GM12878 (cell line): ENCODE measurements at regions not wholly inside any gene's neighbourhood (a gene's known extent, or its start where the extent isn't known, plus 50 kb on each side); places are given as distances from the start of the nearest gene placed in this dataset.

ENCODE experiments used
- ATAC-seq: fragments of 200-7000 bp; cut with Tn5 transposase; 3 replicates; pipeline ENCODE4 v1.9.1; 2020; ENCODE audit warnings: mild to moderate bottlenecking, moderate library complexity
- BruUV-seq: library from RNA; stranded (reverse); fragments of 400-500 nt; replicated peaks from 2 replicates; lab custom pipeline; 2021; lab: Mats Ljungman, UMichigan
- CTCF ChIA-PET: fragments of 300-600 bp; sonication (Branson Sonifier 250); formaldehyde crosslinking; extraction: SDS; loops from one replicate; lab custom pipeline; 2021; ENCODE audit warnings: inconsistent platforms; lab: Yijun Ruan, JAX
- POLR2A ChIA-PET: fragments of 350-600 bp; formaldehyde crosslinking; extraction: SDS; loops from one replicate; lab custom pipeline; 2021; ENCODE audit warnings: inconsistent platforms; lab: Charles Lee
- RAD21 ChIA-PET: fragments of 300-600 bp; sonication (Branson Sonifier 250); formaldehyde crosslinking; loops from one replicate; lab custom pipeline; 2023; ENCODE audit warnings: antibody characterized with exemption; ENCODE audit not compliant: unreplicated experiment; lab: Charles Lee
- SMC1A ChIA-PET: fragments of 300-600 bp; sonication (Branson Sonifier 250); formaldehyde crosslinking; loops from one replicate; lab custom pipeline; 2023; ENCODE audit not compliant: unreplicated experiment, uncharacterized antibody; lab: Charles Lee
- DNase-seq: peaks from one replicate; pipeline ENCODE4 v3.0.0-alpha.2; 2011; ENCODE audit warnings: low read depth, low spot score
- FAIRE-seq: peaks from 3 replicates; lab custom pipeline; 2011; peaks lifted over from hg19 to GRCh38; lab: Jason Lieb, UNC
- H2AFZ ChIP-seq: 2 replicates; pipeline ENCODE4 v1.6.0; 2011; ENCODE audit warnings: low read depth, low read length, control low read depth; ENCODE audit not compliant: control insufficient read depth
- H3K27ac ChIP-seq: 2 replicates; pipeline ENCODE4 v1.5.1; 2011; ENCODE audit warnings: control low read depth; ENCODE audit not compliant: control insufficient read depth, insufficient read depth
- H3K27me3 ChIP-seq, 2 experiments: replicated peaks in 1 of 2; 2 replicates each; pipeline versions ENCODE4 v1.6.0 to v1.6.1; 2011; ENCODE audit warnings: low read length in 1 of 2; ENCODE audit not compliant: control insufficient read depth in 2 of 2, insufficient read depth in 2 of 2
- H3K36me3 ChIP-seq, 2 experiments: 2 replicates each; pipeline ENCODE4 v1.5.1; 2011; ENCODE audit warnings: low read length in 1 of 2; ENCODE audit not compliant: control insufficient read depth in 2 of 2, insufficient read depth in 2 of 2
- H3K4me1 ChIP-seq: 2 replicates; pipeline ENCODE4 v1.6.1; 2011; ENCODE audit warnings: mild to moderate bottlenecking, low read length, moderate library complexity, mixed read lengths; ENCODE audit not compliant: control insufficient read depth, insufficient read depth
- H3K4me2 ChIP-seq: 2 replicates; pipeline ENCODE4 v1.6.0; 2011; ENCODE audit warnings: control low read depth; ENCODE audit not compliant: control insufficient read depth, insufficient read depth
- H3K4me3 ChIP-seq: fragments of 200-600 bp; sonication (generic); 2 replicates; pipeline ENCODE4 v1.5.1; 2016
- H3K79me2 ChIP-seq: 2 replicates; pipeline ENCODE4 v1.6.0; 2011; ENCODE audit warnings: low read length; ENCODE audit not compliant: control insufficient read depth, insufficient read depth
- H3K9ac ChIP-seq: 2 replicates; pipeline ENCODE4 v1.8.0; 2011; ENCODE audit warnings: low read length, control low read depth, mixed read lengths; ENCODE audit not compliant: control insufficient read depth, insufficient read depth
- H3K9me3 ChIP-seq: replicated peaks from 3 replicates; pipeline ENCODE4 v1.5.1; 2011; ENCODE audit warnings: mild to moderate bottlenecking, low read length; ENCODE audit not compliant: control insufficient read depth, insufficient read depth
- H4K20me1 ChIP-seq: 2 replicates; pipeline ENCODE4 v1.6.0; 2011; ENCODE audit not compliant: control insufficient read depth, insufficient read depth
- BMI1 ChIP-seq: fragments of 450-650 bp; IDR thresholded peaks from 2 replicates; pipeline ENCODE4 v1.6.1; 2016; ENCODE audit warnings: mild to moderate bottlenecking, moderate library complexity, borderline replicate concordance
- CEBPB ChIP-seq, 2 experiments: fragments of 150-350 bp in 1 of 2; IDR thresholded peaks; 2 replicates each; pipeline ENCODE4 v1.6.1; 2012 to 2014; ENCODE audit warnings: low read depth in 2 of 2, low read length in 2 of 2, borderline replicate concordance in 1 of 2, inconsistent platforms in 1 of 2
- CEBPZ ChIP-seq: fragments of 150-350 bp; IDR thresholded peaks from 2 replicates; pipeline ENCODE4 v1.6.1; 2016; ENCODE audit warnings: low read depth, low read length
- HSF1 ChIP-seq: fragments of 150-350 bp; IDR thresholded peaks from 2 replicates; pipeline ENCODE4 v1.6.1; 2014; ENCODE audit warnings: mild to moderate bottlenecking, low read depth, low read length
- IKZF1 ChIP-seq: fragments of 450-650 bp; conservative IDR thresholded peaks from 2 replicates; pipeline ENCODE4 v1.6.1; 2017; ENCODE audit warnings: antibody characterized with exemption, mild to moderate bottlenecking
- MYC ChIP-seq: IDR thresholded peaks from 2 replicates; pipeline ENCODE4 v1.6.1; 2011; ENCODE audit warnings: mild to moderate bottlenecking, low read length, moderate library complexity, inconsistent platforms; ENCODE audit not compliant: insufficient read depth, insufficient replicate concordance, insufficient read length, severe bottlenecking
- NR2F1 ChIP-seq: fragments of 450-650 bp; conservative IDR thresholded peaks from 2 replicates; pipeline ENCODE4 v1.6.1; 2017; ENCODE audit warnings: mild to moderate bottlenecking
- PKNOX1 ChIP-seq: fragments of 450-650 bp; IDR thresholded peaks from 2 replicates; pipeline ENCODE4 v1.6.1; 2016; ENCODE audit warnings: mild to moderate bottlenecking
- SPI1 ChIP-seq: IDR thresholded peaks from 2 replicates; pipeline ENCODE4 v1.6.1; 2011; ENCODE audit warnings: low read depth, mild to moderate bottlenecking, low read length, moderate library complexity, borderline replicate concordance; ENCODE audit not compliant: insufficient read depth
- TCF3 ChIP-seq: IDR thresholded peaks from 2 replicates; pipeline ENCODE4 v1.6.1; 2012; ENCODE audit warnings: low read depth, mild to moderate bottlenecking, low read length, borderline replicate concordance; ENCODE audit not compliant: insufficient read depth
- WRNIP1 ChIP-seq: IDR thresholded peaks from 2 replicates; pipeline ENCODE4 v1.6.1; 2011; ENCODE audit warnings: low read depth, low read length, improper control_type of control experiment, borderline replicate concordance
- ZNF24 ChIP-seq: fragments of 450-650 bp; IDR thresholded peaks from 2 replicates; pipeline ENCODE4 v1.6.1; 2017; ENCODE audit warnings: antibody characterized with exemption, mild to moderate bottlenecking
- ZNF274 ChIP-seq: IDR thresholded peaks from one replicate; pipeline ENCODE4 v1.8.0; 2011; ENCODE audit not compliant: insufficient read length, insufficient read depth
- WGBS: methylation state at CpG from one replicate; pipeline ENCODE4 v1.1.6; 2016; ENCODE audit warnings: low lambda C conversion rate; ENCODE audit not compliant: insufficient replicate concordance, insufficient coverage; ENCODE audit errors: missing lambda C conversion rate; 5-methylcytosine and 5-hydroxymethylcytosine counted together
- in situ Hi-C: fragments of 300-500 bp; cut with MboI; formaldehyde crosslinking; loops from 9 replicates; pipeline ENCODE4 v1.14.3; 2018; ENCODE audit warnings: mixed read lengths
- intact Hi-C: fragments of 100-400 bp; cut with micrococcal nuclease; formaldehyde crosslinking; loops from one replicate; pipeline ENCODE4 v1.14.2; 2022; ENCODE audit not compliant: unreplicated experiment

- TF ChIP-seq BMI1 (no peak), WRNIP1 (no peak), HSF1 (no peak), NR2F1 (no peak), ZNF274 (no peak), MYC (no peak), IKZF1 (no peak), ZNF24 (no peak), TCF3 (no peak), CEBPB (IDR thresholded peaks at IDR 0.05; ENCODE audit: borderline replicate concordance in 1 of 2, low read depth in 2 of 2, low read length in 2 of 2) (no peak)
These were observed 828.2 kb upstream of the FOXG1 start (continued) for GRCh38 chr14:27938392-27938791.

- FAIRE-seq (no peak), DNase-seq (no peak), ATAC-seq (no peak)
- Histone ChIP-seq H3K4me3 (no peak overlapping the region), H3K36me3 (no peaks in the 10 kb centered on the region), H2AFZ (no peak overlapping the region), H3K9me3 (no peaks in the 10 kb centered on the region), H3K27me3 (no peaks in the 10 kb centered on the region), H3K4me1 (no peaks in the 10 kb centered on the region), H3K4me2 (no peak overlapping the region), H3K9ac (no peak overlapping the region), H4K20me1 (no peaks in the 10 kb centered on the region), H3K27ac (no peak overlapping the region), H3K79me2 (no peaks in the 10 kb centered on the region)
- TF ChIP-seq CEBPZ, result no peak
- no peak for TF ChIP-seq BMI1
- TF ChIP-seq SPI1, result no peak
- no peak for TF ChIP-seq PKNOX1
- WGBS, result 28% methylated on average over 4 of the region's 4 CpGs
- intact Hi-C loops (no loop called here), in situ Hi-C loops (no loop called here)
- ChIA-PET SMC1A (interaction anchor here (1.1 kb wide), 1 partner anchor 10 kb away, joined by 3 read pairs; no protein-coding TSS in a partner anchor), POLR2A (no interaction called here), RAD21 (no interaction called here), CTCF (no interaction called here)
- no TSS peak for BruUV-seq
These were observed 821.1 kb upstream of the FOXG1 start for GRCh38 chr14:27945512-27945911.
